OCI-LY1 (cell line): ENCODE measurements at regions not wholly inside any gene's neighbourhood (a gene's known extent, or its start where the extent isn't known, plus 50 kb on each side); places are given as distances from the start of the nearest gene placed in this dataset.

Experiments
- H2AFZ ChIP-seq: fragments of 200-600 bp; sonication (generic), shearing (Covaris generic); 2 replicates; pipeline ENCODE4 v1.6.0; 2014; ENCODE audit warnings: antibody characterized with exemption, mild to moderate bottlenecking, low read length
- H3F3A ChIP-seq: fragments of 200-600 bp; sonication (generic), shearing (Covaris generic); 2 replicates; pipeline ENCODE4 v1.6.0; 2014; ENCODE audit warnings: mild to moderate bottlenecking, antibody characterized with exemption, low read length, moderate library complexity; ENCODE audit not compliant: insufficient read depth
- H3K27ac ChIP-seq: fragments of 200-600 bp; sonication (generic); 2 replicates; pipeline ENCODE4 v1.5.1; 2014; ENCODE audit warnings: low read length, mixed run types, mild to moderate bottlenecking, low read depth; ENCODE audit not compliant: poor library complexity, severe bottlenecking
- H3K27me3 ChIP-seq: fragments of 200-600 bp; sonication (generic); 2 replicates; pipeline ENCODE4 v1.6.0; 2014; ENCODE audit warnings: antibody characterized with exemption, mild to moderate bottlenecking, low read length, moderate library complexity; ENCODE audit not compliant: insufficient read depth
- H3K36me3 ChIP-seq: fragments of 200-600 bp; sonication (generic); 2 replicates; pipeline ENCODE4 v1.6.1; 2014; ENCODE audit warnings: mild to moderate bottlenecking, antibody characterized with exemption, low read length, moderate library complexity, mixed read lengths; ENCODE audit not compliant: insufficient read depth
- H3K4me1 ChIP-seq: fragments of 200-600 bp; sonication (generic); 2 replicates; pipeline ENCODE4 v1.5.1; 2014; ENCODE audit warnings: mild to moderate bottlenecking, low read length, moderate library complexity; ENCODE audit not compliant: insufficient read depth, severe bottlenecking
- H3K4me2 ChIP-seq: fragments of 200-600 bp; sonication (generic), shearing (Covaris generic); 2 replicates; pipeline ENCODE4 v1.6.1; 2014; ENCODE audit warnings: low read length
- H3K4me3 ChIP-seq: fragments of 200-600 bp; sonication (generic); 2 replicates; pipeline ENCODE4 v1.5.1; 2014; ENCODE audit warnings: low read length, low read depth, mild to moderate bottlenecking, mixed read lengths; ENCODE audit not compliant: poor library complexity, severe bottlenecking
- H3K79me2 ChIP-seq: fragments of 200-600 bp; shearing (Covaris generic); 2 replicates; pipeline ENCODE4 v1.6.1; 2016; ENCODE audit warnings: mixed run types, low read length, mixed read lengths; ENCODE audit not compliant: insufficient read depth
- H3K9ac ChIP-seq: fragments of 200-600 bp; sonication (generic), shearing (Covaris generic); 2 replicates; pipeline ENCODE4 v1.6.1; 2014; ENCODE audit warnings: mild to moderate bottlenecking, low read length, mixed read lengths
- H3K9me2 ChIP-seq: fragments of 200-600 bp; sonication (generic), shearing (Covaris generic); 2 replicates; pipeline ENCODE4 v1.6.1; 2014; ENCODE audit warnings: low read depth, mild to moderate bottlenecking, low read length, mixed read lengths
- H3K9me3 ChIP-seq: fragments of 200-600 bp; shearing (Covaris generic); 2 replicates; pipeline ENCODE4 v1.6.1; 2014; ENCODE audit warnings: low read length, mixed read lengths
- H4K20me1 ChIP-seq: fragments of 200-600 bp; sonication (generic), shearing (Covaris generic); 2 replicates; pipeline ENCODE4 v1.6.0; 2016; ENCODE audit warnings: mild to moderate bottlenecking, low read length; ENCODE audit not compliant: insufficient read depth
- CTCF ChIP-seq: fragments of 200-600 bp; sonication (generic), shearing (Covaris generic); IDR thresholded peaks from 2 replicates; pipeline ENCODE4 v1.5.1; 2017; ENCODE audit warnings: mild to moderate bottlenecking, antibody characterized with exemption, low read length, moderate library complexity, mixed read lengths
- EZH2 ChIP-seq: fragments of 200-600 bp; sonication (generic), shearing (Covaris generic); IDR thresholded peaks from 2 replicates; pipeline ENCODE4 v1.8.0; 2017; ENCODE audit warnings: borderline replicate concordance, mixed run types, mild to moderate bottlenecking, antibody characterized with exemption, low read length, moderate library complexity, mixed read lengths

GRCh38 chr9:12516573-12516972 is 176.6 kb upstream of the TYRP1 start:
- no peaks in the 10 kb centered on the region for H4K20me1 ChIP-seq
- H3K36me3 ChIP-seq: no peaks in the 10 kb centered on the region
- no peak overlapping the region for H3K4me3 ChIP-seq
- no peaks in the 10 kb centered on the region for H3K9me2 ChIP-seq
- H2AFZ ChIP-seq: no peak overlapping the region
- H3K9ac ChIP-seq: no peak overlapping the region
- TF ChIP-seq CTCF (no peak), EZH2 (no peak)
- H3F3A ChIP-seq: no peaks in the 10 kb centered on the region
- no peak overlapping the region for H3K27ac ChIP-seq
- H3K4me1 ChIP-seq: no peaks in the 10 kb centered on the region
- no peaks in the 10 kb centered on the region for H3K79me2 ChIP-seq
- H3K4me2 ChIP-seq: no peak overlapping the region
- H3K9me3 ChIP-seq: no peaks in the 10 kb centered on the region
- H3K27me3 ChIP-seq: no peaks in the 10 kb centered on the region

GRCh38 chr9:12538842-12539579 is 154.2 kb upstream of the TYRP1 start:
- H3K4me2 ChIP-seq: no peak overlapping the region
- H3K36me3 ChIP-seq: no peaks in the 10 kb centered on the region
- TF ChIP-seq EZH2: no peak
- TF ChIP-seq CTCF: no peak
- H3K4me3 ChIP-seq: no peak overlapping the region
- no peaks in the 10 kb centered on the region for H3K4me1 ChIP-seq
- no peaks in the 10 kb centered on the region for H3K9me2 ChIP-seq
- H3K9ac ChIP-seq: no peak overlapping the region
- no peaks in the 10 kb centered on the region for H3K27me3 ChIP-seq
- H3K9me3 ChIP-seq: no peaks in the 10 kb centered on the region
- H3K79me2 ChIP-seq: no peaks in the 10 kb centered on the region
- H3F3A ChIP-seq: no peaks in the 10 kb centered on the region
- H2AFZ ChIP-seq: no peak overlapping the region
- H4K20me1 ChIP-seq: no peaks in the 10 kb centered on the region
- H3K27ac ChIP-seq: no peak overlapping the region

GRCh38 chr9:12539580-12539975 is 153.6 kb upstream of the TYRP1 start:
- no peaks in the 10 kb centered on the region for H3F3A ChIP-seq
- no peaks in the 10 kb centered on the region for H3K9me3 ChIP-seq
- H3K79me2 ChIP-seq: no peaks in the 10 kb centered on the region
- H3K4me3 ChIP-seq: no peak overlapping the region
- H3K36me3 ChIP-seq: no peaks in the 10 kb centered on the region
- H3K4me2 ChIP-seq: no peak overlapping the region
- H3K27me3 ChIP-seq: no peaks in the 10 kb centered on the region
- H3K9ac ChIP-seq: no peak overlapping the region
- H3K4me1 ChIP-seq: no peaks in the 10 kb centered on the region
- no peaks in the 10 kb centered on the region for H4K20me1 ChIP-seq
- H3K9me2 ChIP-seq: no peaks in the 10 kb centered on the region
- H3K27ac ChIP-seq: no peak overlapping the region
- TF ChIP-seq CTCF (no peak), EZH2 (no peak)
- no peak overlapping the region for H2AFZ ChIP-seq
